ENCODE measurements at regions not wholly inside any gene's neighbourhood (a gene's known extent, or its start where the extent isn't known, plus 50 kb on each side); places are given as distances from the start of the nearest gene placed in this dataset.

DNA sequence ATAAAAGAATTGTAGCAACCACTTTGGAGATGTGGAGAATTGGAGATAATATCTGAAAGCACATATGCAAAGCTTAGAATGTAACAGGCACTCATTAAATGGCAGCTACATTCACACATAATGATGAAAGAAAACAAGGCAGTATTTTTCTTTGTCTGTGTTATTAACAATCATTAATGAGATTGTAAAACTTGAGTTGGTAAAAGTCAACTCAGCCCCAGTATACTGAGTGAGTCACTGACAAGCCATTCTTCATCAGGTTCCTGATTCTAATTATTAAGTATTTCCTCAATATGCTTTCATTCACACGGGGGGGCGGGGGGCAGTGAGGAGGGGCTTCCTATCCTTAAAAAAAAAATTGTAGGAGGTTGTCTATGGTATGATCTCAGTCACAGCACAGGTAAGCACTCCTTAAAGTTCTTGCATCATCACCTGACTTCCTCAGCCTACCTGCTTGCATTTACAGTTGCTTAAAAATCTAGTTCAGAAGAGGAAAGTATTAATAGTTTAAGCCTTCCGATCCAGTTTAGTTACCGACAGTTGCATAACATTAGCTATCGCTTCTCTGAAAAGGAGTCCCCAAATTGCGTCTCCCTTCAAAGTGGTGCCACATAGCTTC lies 379.8 kb downstream of the EFNA5 start:
- TF ChIP-seq, protein P1, sequence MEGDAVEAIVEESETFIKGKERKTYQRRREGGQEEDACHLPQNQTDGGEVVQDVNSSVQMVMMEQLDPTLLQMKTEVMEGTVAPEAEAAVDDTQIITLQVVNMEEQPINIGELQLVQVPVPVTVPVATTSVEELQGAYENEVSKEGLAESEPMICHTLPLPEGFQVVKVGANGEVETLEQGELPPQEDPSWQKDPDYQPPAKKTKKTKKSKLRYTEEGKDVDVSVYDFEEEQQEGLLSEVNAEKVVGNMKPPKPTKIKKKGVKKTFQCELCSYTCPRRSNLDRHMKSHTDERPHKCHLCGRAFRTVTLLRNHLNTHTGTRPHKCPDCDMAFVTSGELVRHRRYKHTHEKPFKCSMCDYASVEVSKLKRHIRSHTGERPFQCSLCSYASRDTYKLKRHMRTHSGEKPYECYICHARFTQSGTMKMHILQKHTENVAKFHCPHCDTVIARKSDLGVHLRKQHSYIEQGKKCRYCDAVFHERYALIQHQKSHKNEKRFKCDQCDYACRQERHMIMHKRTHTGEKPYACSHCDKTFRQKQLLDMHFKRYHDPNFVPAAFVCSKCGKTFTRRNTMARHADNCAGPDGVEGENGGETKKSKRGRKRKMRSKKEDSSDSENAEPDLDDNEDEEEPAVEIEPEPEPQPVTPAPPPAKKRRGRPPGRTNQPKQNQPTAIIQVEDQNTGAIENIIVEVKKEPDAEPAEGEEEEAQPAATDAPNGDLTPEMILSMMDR (IDR thresholded peaks at IDR 0.05) = no peak
- TF ChIP-seq POLR2AphosphoS5 (IDR thresholded peaks at IDR 0.05) = no peak
